ENCODE measurements at regions not wholly inside any gene's neighbourhood (a gene's known extent, or its start where the extent isn't known, plus 50 kb on each side); places are given as distances from the start of the nearest gene placed in this dataset.

DNA sequence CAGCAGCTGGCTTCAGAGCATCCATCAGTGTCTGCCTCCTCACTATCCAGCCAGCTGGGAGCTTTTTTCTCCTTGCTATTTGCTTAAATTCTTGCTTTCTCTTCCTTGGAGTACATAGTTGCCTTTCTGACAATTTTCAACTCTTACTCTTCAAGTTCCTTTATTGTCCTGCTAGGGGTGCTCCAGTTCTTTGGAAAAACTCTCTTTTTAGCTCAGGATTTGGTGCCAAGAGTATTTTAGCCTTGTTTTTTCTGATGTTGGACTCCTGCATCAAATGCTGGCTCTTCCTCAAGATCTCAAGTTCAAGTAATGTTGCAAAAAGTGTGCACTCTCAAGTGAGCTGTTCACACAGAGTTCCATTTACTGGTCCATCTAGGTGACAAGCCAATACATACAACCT is 126.4 kb downstream of the KDR start:
- TF ChIP-seq POLR2A (IDR thresholded peaks at IDR 0.05; ENCODE audit: low read depth, low read length) (no peak), MXI1 (IDR thresholded peaks at IDR 0.05; ENCODE audit: borderline replicate concordance, low read depth, low read length) (no peak), BHLHE40 (IDR thresholded peaks at IDR 0.05; ENCODE audit: low read depth, low read length) (no peak), CEBPB (IDR thresholded peaks at IDR 0.05; ENCODE audit: low read depth, low read length) (no peak), RCOR1 (IDR thresholded peaks at IDR 0.05; ENCODE audit: insufficient replicate concordance, low read length) (no peak)
- TF ChIP-seq, protein P1, sequence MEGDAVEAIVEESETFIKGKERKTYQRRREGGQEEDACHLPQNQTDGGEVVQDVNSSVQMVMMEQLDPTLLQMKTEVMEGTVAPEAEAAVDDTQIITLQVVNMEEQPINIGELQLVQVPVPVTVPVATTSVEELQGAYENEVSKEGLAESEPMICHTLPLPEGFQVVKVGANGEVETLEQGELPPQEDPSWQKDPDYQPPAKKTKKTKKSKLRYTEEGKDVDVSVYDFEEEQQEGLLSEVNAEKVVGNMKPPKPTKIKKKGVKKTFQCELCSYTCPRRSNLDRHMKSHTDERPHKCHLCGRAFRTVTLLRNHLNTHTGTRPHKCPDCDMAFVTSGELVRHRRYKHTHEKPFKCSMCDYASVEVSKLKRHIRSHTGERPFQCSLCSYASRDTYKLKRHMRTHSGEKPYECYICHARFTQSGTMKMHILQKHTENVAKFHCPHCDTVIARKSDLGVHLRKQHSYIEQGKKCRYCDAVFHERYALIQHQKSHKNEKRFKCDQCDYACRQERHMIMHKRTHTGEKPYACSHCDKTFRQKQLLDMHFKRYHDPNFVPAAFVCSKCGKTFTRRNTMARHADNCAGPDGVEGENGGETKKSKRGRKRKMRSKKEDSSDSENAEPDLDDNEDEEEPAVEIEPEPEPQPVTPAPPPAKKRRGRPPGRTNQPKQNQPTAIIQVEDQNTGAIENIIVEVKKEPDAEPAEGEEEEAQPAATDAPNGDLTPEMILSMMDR (conservative IDR thresholded peaks at IDR 0.05; ENCODE audit: low read depth, low read length), result peak; percentile 20; the same call in 1 of the 2 replicates
- TF ChIP-seq, protein P2, sequence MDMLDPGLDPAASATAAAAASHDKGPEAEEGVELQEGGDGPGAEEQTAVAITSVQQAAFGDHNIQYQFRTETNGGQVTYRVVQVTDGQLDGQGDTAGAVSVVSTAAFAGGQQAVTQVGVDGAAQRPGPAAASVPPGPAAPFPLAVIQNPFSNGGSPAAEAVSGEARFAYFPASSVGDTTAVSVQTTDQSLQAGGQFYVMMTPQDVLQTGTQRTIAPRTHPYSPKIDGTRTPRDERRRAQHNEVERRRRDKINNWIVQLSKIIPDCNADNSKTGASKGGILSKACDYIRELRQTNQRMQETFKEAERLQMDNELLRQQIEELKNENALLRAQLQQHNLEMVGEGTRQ (IDR thresholded peaks at IDR 0.05; ENCODE audit: low read depth, low read length), result no peak
- TF ChIP-seq, protein P3, sequence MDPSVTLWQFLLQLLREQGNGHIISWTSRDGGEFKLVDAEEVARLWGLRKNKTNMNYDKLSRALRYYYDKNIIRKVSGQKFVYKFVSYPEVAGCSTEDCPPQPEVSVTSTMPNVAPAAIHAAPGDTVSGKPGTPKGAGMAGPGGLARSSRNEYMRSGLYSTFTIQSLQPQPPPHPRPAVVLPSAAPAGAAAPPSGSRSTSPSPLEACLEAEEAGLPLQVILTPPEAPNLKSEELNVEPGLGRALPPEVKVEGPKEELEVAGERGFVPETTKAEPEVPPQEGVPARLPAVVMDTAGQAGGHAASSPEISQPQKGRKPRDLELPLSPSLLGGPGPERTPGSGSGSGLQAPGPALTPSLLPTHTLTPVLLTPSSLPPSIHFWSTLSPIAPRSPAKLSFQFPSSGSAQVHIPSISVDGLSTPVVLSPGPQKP (IDR thresholded peaks at IDR 0.05; ENCODE audit: borderline replicate concordance, low read depth, low read length), result no peak

All from IMR-90 (cell line).